Gastrocnemius medialis (tissue), 4 donors: ENCODE measurements at regions not wholly inside any gene's neighbourhood (a gene's known extent, or its start where the extent isn't known, plus 50 kb on each side); places are given as distances from the start of the nearest gene placed in this dataset.

ENCODE experiments used
- POLR2A ChIP-seq, 2 donors: fragments of 450-650 bp; IDR thresholded peaks; one replicate each; pipeline ENCODE4 v1.6.1; 2017; ENCODE audit warnings: antibody characterized with exemption in 2 of 2, mild to moderate bottlenecking in 2 of 2, moderate library complexity in 2 of 2
- TF ChIP-seq, protein P1 (sequence below), 5 experiments: fragments of 450-650 bp in 3 of 5; fragments of 200-600 bp in 2 of 5; sonication (generic) in 2 of 5; IDR thresholded peaks in 4 of 5; conservative IDR thresholded peaks in 1 of 5; 1 replicate in 4 of 5; 2 replicates in 1 of 5; pipeline ENCODE4 v1.5.1; 2016 to 2019; ENCODE audit warnings: antibody characterized with exemption in 5 of 5, mild to moderate bottlenecking in 3 of 5, moderate library complexity in 3 of 5

DNA sequence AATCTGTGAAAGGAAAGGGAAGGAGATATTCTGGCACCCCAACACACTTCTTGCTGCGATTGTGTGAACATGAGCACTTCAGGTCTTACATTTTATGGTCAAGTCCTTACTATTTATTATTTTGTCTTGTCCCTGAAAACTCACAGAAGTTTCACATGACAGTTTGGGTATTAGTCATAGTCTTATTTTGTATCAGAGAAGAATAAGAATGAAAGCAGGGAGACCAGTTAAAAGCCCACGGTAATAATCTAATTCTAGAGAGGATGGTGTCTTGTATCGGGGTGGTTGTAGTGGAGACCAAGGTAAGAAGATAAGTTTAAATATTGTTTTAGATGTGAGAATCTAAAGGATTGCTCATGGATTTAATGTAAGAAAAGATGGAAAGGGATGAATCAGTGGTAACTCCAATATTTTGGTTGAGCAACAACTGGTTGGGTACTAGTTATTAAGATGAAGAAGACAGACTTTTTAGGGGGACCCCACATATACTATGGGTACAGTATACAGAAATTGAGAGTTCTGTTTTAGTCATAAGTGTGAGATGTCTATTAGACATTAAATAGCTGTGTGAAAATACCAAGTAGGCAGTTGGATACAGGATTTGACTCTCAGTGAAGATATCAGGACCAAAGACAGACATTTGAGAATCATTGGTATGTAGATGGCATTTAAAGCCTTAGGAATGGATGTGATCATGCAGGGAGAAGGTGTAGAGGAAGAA is 227.6 kb downstream of the MFSD1 start:
- TF ChIP-seq, protein P1, sequence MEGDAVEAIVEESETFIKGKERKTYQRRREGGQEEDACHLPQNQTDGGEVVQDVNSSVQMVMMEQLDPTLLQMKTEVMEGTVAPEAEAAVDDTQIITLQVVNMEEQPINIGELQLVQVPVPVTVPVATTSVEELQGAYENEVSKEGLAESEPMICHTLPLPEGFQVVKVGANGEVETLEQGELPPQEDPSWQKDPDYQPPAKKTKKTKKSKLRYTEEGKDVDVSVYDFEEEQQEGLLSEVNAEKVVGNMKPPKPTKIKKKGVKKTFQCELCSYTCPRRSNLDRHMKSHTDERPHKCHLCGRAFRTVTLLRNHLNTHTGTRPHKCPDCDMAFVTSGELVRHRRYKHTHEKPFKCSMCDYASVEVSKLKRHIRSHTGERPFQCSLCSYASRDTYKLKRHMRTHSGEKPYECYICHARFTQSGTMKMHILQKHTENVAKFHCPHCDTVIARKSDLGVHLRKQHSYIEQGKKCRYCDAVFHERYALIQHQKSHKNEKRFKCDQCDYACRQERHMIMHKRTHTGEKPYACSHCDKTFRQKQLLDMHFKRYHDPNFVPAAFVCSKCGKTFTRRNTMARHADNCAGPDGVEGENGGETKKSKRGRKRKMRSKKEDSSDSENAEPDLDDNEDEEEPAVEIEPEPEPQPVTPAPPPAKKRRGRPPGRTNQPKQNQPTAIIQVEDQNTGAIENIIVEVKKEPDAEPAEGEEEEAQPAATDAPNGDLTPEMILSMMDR (IDR thresholded peaks at IDR 0.05 in 4 of 5, conservative IDR thresholded peaks at IDR 0.05 in 1 of 5) = no peak
- no peak for TF ChIP-seq POLR2A (IDR thresholded peaks at IDR 0.05)
